Ishikawa (cell line): ENCODE measurements at regions not wholly inside any gene's neighbourhood (a gene's known extent, or its start where the extent isn't known, plus 50 kb on each side); places are given as distances from the start of the nearest gene placed in this dataset.

Source experiments
- CEBPB ChIP-seq: IDR thresholded peaks from 2 replicates; pipeline ENCODE4 v1.6.1; 2012
- CREB1 ChIP-seq: IDR thresholded peaks from 2 replicates; pipeline ENCODE4 v1.6.1; 2012; ENCODE audit warnings: low read depth
- EGR1 ChIP-seq: IDR thresholded peaks from 2 replicates; pipeline ENCODE4 v1.6.1; 2012
- EP300 ChIP-seq: IDR thresholded peaks from 2 replicates; pipeline ENCODE4 v1.6.1; 2012; ENCODE audit warnings: borderline replicate concordance
- FOXM1 ChIP-seq: IDR thresholded peaks from 2 replicates; pipeline ENCODE4 v1.6.1; 2012; ENCODE audit warnings: low read depth, borderline replicate concordance
- NFIC ChIP-seq: IDR thresholded peaks from 2 replicates; pipeline ENCODE4 v1.6.1; 2012
- RAD21 ChIP-seq: IDR thresholded peaks from 2 replicates; pipeline ENCODE4 v1.6.1; 2012; ENCODE audit warnings: low read depth
- TAF1 ChIP-seq: IDR thresholded peaks from 2 replicates; pipeline ENCODE4 v1.6.1; 2012; ENCODE audit warnings: low read depth, mild to moderate bottlenecking
- TCF12 ChIP-seq: IDR thresholded peaks from 2 replicates; pipeline ENCODE4 v1.6.1; 2012; ENCODE audit warnings: low read depth
- TEAD4 ChIP-seq: IDR thresholded peaks from 2 replicates; pipeline ENCODE4 v1.6.1; 2012
- YY1 ChIP-seq: IDR thresholded peaks from 2 replicates; pipeline ENCODE4 v1.6.1; 2012; ENCODE audit warnings: low read depth
- ZBTB7A ChIP-seq: IDR thresholded peaks from 2 replicates; pipeline ENCODE4 v1.6.1; 2012; ENCODE audit warnings: low read depth
- TF ChIP-seq, protein P1 (sequence below): IDR thresholded peaks from 2 replicates; pipeline ENCODE4 v1.6.1; 2012; ENCODE audit warnings: low read depth, mild to moderate bottlenecking
- TF ChIP-seq, protein P2 (sequence below): IDR thresholded peaks from 2 replicates; pipeline ENCODE4 v1.6.1; 2012
- TF ChIP-seq, protein P3 (sequence below): IDR thresholded peaks from 2 replicates; pipeline ENCODE4 v1.6.1; 2012

DNA sequence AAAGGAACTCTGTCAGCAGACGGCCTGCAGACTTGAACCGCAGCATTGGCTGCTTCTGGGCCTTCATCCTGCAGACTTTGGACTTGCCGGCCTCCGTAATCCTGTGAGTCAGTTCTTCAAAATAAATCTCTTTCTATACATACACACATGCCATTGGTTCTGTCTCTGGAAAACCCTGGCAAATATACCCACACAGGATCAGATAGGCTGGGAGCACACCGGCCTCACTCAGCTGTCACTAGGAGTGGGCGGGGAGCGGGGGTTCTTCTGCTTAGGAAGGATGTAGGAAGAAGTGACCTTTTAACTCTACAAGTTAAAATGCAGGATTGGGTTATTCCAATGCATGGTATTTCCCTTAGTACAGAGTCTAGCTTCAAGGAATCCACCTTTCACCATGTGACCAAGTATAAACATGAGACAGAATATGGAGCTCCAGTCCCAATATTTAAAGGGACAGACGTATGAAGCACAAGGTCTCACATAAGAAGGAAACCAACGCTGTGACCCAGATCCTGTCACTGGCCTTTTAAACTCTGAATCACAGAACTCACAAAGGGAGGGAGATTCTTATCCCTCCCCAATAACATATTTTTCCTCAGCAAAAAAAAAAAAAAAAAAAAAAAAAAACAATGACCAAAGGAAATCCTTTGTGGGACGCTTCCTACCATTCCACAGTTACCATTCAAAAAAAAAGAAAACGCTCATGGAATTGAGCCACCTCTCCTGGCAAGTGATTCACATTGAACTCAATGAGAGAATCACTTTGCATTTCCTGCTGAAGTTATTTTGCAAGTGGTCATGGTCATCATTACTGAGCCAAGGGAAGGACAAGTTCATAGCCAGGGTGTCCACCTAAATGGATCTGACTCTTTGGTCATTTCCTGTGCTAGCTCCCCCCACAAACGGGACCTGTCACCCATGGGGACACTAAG, 352.9 kb downstream of the FOXO1 start:
- TF ChIP-seq YY1, result no peak
- no peak for TF ChIP-seq TCF12
- TF ChIP-seq, protein P1, sequence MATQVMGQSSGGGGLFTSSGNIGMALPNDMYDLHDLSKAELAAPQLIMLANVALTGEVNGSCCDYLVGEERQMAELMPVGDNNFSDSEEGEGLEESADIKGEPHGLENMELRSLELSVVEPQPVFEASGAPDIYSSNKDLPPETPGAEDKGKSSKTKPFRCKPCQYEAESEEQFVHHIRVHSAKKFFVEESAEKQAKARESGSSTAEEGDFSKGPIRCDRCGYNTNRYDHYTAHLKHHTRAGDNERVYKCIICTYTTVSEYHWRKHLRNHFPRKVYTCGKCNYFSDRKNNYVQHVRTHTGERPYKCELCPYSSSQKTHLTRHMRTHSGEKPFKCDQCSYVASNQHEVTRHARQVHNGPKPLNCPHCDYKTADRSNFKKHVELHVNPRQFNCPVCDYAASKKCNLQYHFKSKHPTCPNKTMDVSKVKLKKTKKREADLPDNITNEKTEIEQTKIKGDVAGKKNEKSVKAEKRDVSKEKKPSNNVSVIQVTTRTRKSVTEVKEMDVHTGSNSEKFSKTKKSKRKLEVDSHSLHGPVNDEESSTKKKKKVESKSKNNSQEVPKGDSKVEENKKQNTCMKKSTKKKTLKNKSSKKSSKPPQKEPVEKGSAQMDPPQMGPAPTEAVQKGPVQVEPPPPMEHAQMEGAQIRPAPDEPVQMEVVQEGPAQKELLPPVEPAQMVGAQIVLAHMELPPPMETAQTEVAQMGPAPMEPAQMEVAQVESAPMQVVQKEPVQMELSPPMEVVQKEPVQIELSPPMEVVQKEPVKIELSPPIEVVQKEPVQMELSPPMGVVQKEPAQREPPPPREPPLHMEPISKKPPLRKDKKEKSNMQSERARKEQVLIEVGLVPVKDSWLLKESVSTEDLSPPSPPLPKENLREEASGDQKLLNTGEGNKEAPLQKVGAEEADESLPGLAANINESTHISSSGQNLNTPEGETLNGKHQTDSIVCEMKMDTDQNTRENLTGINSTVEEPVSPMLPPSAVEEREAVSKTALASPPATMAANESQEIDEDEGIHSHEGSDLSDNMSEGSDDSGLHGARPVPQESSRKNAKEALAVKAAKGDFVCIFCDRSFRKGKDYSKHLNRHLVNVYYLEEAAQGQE, result no peak
- TF ChIP-seq, protein P2, sequence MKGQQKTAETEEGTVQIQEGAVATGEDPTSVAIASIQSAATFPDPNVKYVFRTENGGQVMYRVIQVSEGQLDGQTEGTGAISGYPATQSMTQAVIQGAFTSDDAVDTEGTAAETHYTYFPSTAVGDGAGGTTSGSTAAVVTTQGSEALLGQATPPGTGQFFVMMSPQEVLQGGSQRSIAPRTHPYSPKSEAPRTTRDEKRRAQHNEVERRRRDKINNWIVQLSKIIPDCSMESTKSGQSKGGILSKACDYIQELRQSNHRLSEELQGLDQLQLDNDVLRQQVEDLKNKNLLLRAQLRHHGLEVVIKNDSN, result no peak
- TF ChIP-seq CEBPB, result no peak
- TF ChIP-seq EP300, result no peak
- TF ChIP-seq ZBTB7A, result no peak
- TF ChIP-seq EGR1, result no peak
- no peak for TF ChIP-seq RAD21
- no peak for TF ChIP-seq NFIC

- TF ChIP-seq RAD21, result no peak
These were observed 350.9 kb downstream of the FOXO1 start for GRCh38 chr13:40315416-40316064.

- TF ChIP-seq FOXM1, result no peak
- no peak for TF ChIP-seq TAF1
- no peak for TF ChIP-seq YY1
- no peak for TF ChIP-seq CREB1
- TF ChIP-seq EP300, result no peak
- no peak for TF ChIP-seq ZBTB7A
- no peak for TF ChIP-seq CEBPB
- TF ChIP-seq, protein P1, result no peak
- TF ChIP-seq, protein P3, sequence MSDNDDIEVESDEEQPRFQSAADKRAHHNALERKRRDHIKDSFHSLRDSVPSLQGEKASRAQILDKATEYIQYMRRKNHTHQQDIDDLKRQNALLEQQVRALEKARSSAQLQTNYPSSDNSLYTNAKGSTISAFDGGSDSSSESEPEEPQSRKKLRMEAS, result no peak
These were observed 350.1 kb downstream of the FOXO1 start for GRCh38 chr13:40316301-40316700.

DNA sequence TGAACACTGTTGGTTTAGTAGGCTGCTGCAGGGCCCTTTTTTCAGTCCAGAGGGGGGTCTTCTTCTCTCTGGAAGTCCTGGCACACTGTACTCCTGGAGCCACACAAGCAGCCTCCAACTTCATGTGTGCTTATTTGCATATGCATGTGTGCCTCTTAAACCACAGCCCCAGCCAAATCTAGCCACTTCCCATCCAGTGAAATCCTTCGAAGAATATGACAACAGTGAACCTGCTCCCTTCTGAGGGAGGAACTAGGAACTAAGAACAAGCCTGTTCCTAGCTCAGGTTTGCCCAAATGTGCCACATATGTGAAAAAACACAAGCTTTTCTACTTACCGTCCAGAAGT, 348.5 kb downstream of the FOXO1 start:
- TF ChIP-seq, protein P3, result no peak
- TF ChIP-seq TEAD4 (no peak), EP300 (no peak), TCF12 (no peak), EGR1 (no peak), NFIC (no peak), ZBTB7A (no peak), RAD21 (no peak)
- TF ChIP-seq, protein P1, result no peak
- TF ChIP-seq, protein P2, result no peak

DNA sequence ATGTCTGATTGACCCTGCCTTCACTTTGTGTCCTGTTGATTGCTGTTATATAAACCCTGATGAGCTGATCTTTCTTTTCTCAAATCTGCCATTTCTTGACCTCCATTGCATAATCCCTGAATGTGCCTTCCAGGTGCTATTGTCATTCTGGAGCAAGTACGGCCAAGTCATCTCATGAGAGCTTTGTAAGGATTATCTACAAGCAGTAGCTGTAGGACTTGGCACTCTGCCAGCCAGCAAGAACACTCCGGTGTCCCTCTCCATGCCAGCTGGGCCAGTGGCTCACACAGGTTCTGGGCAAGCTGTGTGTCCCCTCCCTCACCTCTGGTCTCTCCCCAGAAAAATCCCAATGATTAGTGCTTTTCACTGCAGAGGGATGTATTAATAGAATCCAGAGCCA, 348.1 kb downstream of the FOXO1 start:
- TF ChIP-seq NFIC (peak; percentile 86), TAF1 (no peak), TCF12 (no peak)
